Osteocyte (in vitro differentiated cells): ENCODE measurements at regions not wholly inside any gene's neighbourhood (a gene's known extent, or its start where the extent isn't known, plus 50 kb on each side); places are given as distances from the start of the nearest gene placed in this dataset.

Experiments
- DNase-seq: peaks from one replicate; pipeline ENCODE4 v3.0.0; 2021; ENCODE audit warnings: mixed read lengths; ENCODE audit not compliant: unreplicated experiment; ENCODE audit errors: extremely low spot score
- H3K27ac Mint-ChIP-seq: one replicate; pipeline ENCODE4 v1.8.0; 2021; ENCODE audit warnings: mild to moderate bottlenecking, mixed read lengths; ENCODE audit not compliant: unreplicated experiment
- H3K27me3 Mint-ChIP-seq: one replicate; pipeline ENCODE4 v1.8.0; 2021; ENCODE audit warnings: mixed read lengths; ENCODE audit not compliant: unreplicated experiment
- H3K36me3 Mint-ChIP-seq: one replicate; pipeline ENCODE4 v1.8.0; 2021; ENCODE audit warnings: mixed read lengths; ENCODE audit not compliant: unreplicated experiment
- H3K4me1 Mint-ChIP-seq: one replicate; pipeline ENCODE4 v1.8.0; 2021; ENCODE audit warnings: mixed read lengths; ENCODE audit not compliant: unreplicated experiment
- H3K4me3 Mint-ChIP-seq: one replicate; pipeline ENCODE4 v1.8.0; 2021; ENCODE audit warnings: mild to moderate bottlenecking, moderate library complexity, mixed read lengths; ENCODE audit not compliant: unreplicated experiment
- H3K9me3 Mint-ChIP-seq: one replicate; pipeline ENCODE4 v1.8.0; 2021; ENCODE audit warnings: mixed read lengths; ENCODE audit not compliant: unreplicated experiment
- CTCF ChIP-seq: fragments of 200-600 bp; sonication (generic); IDR thresholded peaks from 2 replicates; pipeline ENCODE4 v1.5.0; 2021; ENCODE audit warnings: antibody characterized with exemption, mild to moderate bottlenecking, moderate library complexity

DNA sequence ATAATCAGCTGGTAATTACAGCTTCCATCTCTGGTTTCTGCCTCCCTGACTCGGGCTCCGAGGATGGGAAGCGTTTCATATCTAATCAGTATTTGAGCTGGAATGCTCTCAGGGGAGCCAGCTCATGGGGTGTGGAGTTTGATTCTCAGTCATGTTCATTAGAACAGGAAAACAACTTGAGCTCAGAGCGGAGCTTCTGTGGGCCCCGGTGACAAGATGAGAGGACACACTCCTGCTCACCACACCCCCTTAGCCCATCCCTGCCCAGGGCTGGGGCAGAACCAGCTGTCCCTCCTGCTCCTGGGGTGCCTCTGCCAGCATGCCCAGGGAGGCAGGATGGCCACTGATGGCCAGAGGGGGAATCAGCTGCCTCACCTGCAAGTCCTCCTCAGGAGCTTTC lies 726.0 kb downstream of the PTPRU start:
- H3K9me3 Mint-ChIP-seq: no peaks in the 10 kb centered on the region
- DNase-seq: peak; percentile 74
- no peak for TF ChIP-seq CTCF
- no peaks in the 10 kb centered on the region for H3K4me1 Mint-ChIP-seq
- H3K27me3 Mint-ChIP-seq: no peaks in the 10 kb centered on the region
- H3K4me3 Mint-ChIP-seq: no peak overlapping the region
- H3K36me3 Mint-ChIP-seq: no peaks in the 10 kb centered on the region
- H3K27ac Mint-ChIP-seq: no peak overlapping the region

DNA sequence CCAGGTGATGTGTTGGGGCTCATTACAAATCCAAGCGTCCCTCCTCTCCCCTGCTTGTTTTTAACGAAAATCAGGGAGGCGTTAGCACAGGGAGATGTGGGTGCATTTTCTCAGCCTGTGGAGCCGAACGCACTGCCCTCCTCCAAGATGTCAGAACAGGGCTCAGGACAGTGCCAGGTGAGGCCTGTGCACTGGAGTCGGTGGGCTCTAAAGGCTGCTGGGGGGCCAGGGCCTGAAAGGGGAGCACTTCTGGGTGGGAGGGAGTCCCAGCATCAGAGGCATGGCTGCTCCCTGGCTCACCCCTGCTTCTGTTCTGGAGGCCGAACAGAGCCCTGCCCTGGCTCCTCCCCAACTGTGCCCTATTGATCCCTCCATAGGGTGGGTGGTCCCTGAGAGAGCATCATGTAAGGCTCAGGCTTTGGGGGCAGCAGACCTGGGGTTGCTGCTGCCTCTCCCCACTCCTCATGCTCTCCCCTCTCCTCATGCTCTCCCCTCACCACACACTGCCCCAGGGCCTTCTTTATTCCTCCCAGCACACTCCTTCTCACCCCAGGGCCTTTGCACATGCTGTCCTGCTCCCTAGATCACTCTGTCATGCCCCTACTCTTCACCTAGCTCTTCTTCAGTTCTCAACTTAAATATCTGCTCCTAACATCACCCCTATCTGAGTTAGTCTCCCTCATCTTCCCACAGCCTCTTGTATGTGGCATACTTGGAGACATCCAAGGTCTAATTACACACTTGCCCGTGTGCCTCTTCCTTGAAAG lies 725.2 kb downstream of the PTPRU start:
- Mint-ChIP-seq H3K36me3 (no peaks in the 10 kb centered on the region), H3K27me3 (no peaks in the 10 kb centered on the region), H3K9me3 (no peaks in the 10 kb centered on the region), H3K4me1 (no peaks in the 10 kb centered on the region), H3K27ac (no peak overlapping the region), H3K4me3 (no peak overlapping the region)
- TF ChIP-seq CTCF: no peak
- peak; percentile 60 for DNase-seq

GRCh38 chr1:29960876-29961275 lies 724.6 kb downstream of the PTPRU start:
- no peak overlapping the region for H3K27ac Mint-ChIP-seq
- no peaks in the 10 kb centered on the region for H3K9me3 Mint-ChIP-seq
- TF ChIP-seq CTCF: no peak
- H3K36me3 Mint-ChIP-seq: no peaks in the 10 kb centered on the region
- H3K4me1 Mint-ChIP-seq: no peaks in the 10 kb centered on the region
- H3K4me3 Mint-ChIP-seq: no peak overlapping the region
- DNase-seq: peak; percentile 76
- H3K27me3 Mint-ChIP-seq: no peaks in the 10 kb centered on the region

- no peaks in the 10 kb centered on the region for H3K27me3 Mint-ChIP-seq
- no peak overlapping the region for H3K4me3 Mint-ChIP-seq
- no peaks in the 10 kb centered on the region for H3K36me3 Mint-ChIP-seq
- no peak for TF ChIP-seq CTCF
- H3K27ac Mint-ChIP-seq: no peak overlapping the region
- DNase-seq: peak; percentile 80
- no peaks in the 10 kb centered on the region for H3K9me3 Mint-ChIP-seq
- H3K4me1 Mint-ChIP-seq: no peaks in the 10 kb centered on the region
Observed at GRCh38 chr1:29960156-29960755, 723.9 kb downstream of the PTPRU start.

DNA sequence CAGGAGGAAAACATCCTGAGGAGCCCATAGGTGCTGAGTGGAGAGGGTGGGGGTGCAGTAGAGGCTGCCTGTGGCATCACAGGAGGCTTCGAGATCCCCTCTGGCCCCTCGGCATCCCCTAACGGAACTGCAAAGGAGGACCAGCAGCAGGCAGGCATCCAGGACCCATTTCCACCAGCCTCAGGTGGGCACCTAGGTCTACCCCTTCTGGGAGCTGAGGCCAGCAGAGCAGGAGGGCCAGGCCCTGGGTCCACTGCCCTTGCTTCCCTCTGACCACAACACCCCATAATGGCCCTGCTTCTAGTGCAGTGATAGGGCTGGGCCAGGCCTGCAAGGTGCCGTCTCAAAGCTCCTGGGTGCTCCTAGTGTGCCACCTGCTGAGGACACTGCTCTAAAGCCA lies 723.0 kb downstream of the PTPRU start:
- DNase-seq: peak; percentile 77
- no peak overlapping the region for H3K4me3 Mint-ChIP-seq
- H3K9me3 Mint-ChIP-seq: no peaks in the 10 kb centered on the region
- no peak overlapping the region for H3K27ac Mint-ChIP-seq
- H3K4me1 Mint-ChIP-seq: no peaks in the 10 kb centered on the region
- no peaks in the 10 kb centered on the region for H3K36me3 Mint-ChIP-seq
- no peak for TF ChIP-seq CTCF
- no peaks in the 10 kb centered on the region for H3K27me3 Mint-ChIP-seq
